DND-41 (cell line): ENCODE measurements at regions not wholly inside any gene's neighbourhood (a gene's known extent, or its start where the extent isn't known, plus 50 kb on each side); places are given as distances from the start of the nearest gene placed in this dataset.

Experiments
- ATAC-seq: fragments of 200-7000 bp; cut with Tn5 transposase; 3 replicates; pipeline ENCODE4 v1.9.1; 2021; ENCODE audit warnings: low read depth; ENCODE audit not compliant: insufficient read depth
- DNase-seq: peaks from one replicate; pipeline ENCODE4 v3.0.0-alpha.2; 2020
- H2AFZ ChIP-seq: 2 replicates; pipeline ENCODE4 v1.6.0; 2012; ENCODE audit warnings: low read depth, low read length
- H3K27ac ChIP-seq: 2 replicates; pipeline ENCODE4 v1.5.1; 2012; ENCODE audit warnings: low read length, inconsistent platforms
- H3K27me3 ChIP-seq: fragments of 200-600 bp; sonication (generic); 2 replicates; pipeline ENCODE4 v1.6.0; 2012; ENCODE audit warnings: low read length, mild to moderate bottlenecking, inconsistent platforms; ENCODE audit not compliant: insufficient read depth, poor library complexity
- H3K36me3 ChIP-seq: 2 replicates; pipeline ENCODE4 v1.5.1; 2012; ENCODE audit warnings: low read length, inconsistent platforms; ENCODE audit not compliant: insufficient read depth
- H3K4me1 ChIP-seq: 2 replicates; pipeline ENCODE4 v1.5.1; 2012; ENCODE audit warnings: mild to moderate bottlenecking, low read length; ENCODE audit not compliant: insufficient read depth
- H3K4me2 ChIP-seq: 2 replicates; pipeline ENCODE4 v1.6.0; 2012; ENCODE audit warnings: mild to moderate bottlenecking, moderate library complexity, low read length, inconsistent platforms; ENCODE audit not compliant: insufficient read depth
- H3K4me3 ChIP-seq, 2 experiments: fragments of 200-600 bp in 1 of 2; shearing (Covaris generic) in 1 of 2; 2 replicates each; pipeline ENCODE4 v1.5.1; 2012 to 2016; ENCODE audit warnings: inconsistent platforms in 2 of 2, low read length in 2 of 2, mild to moderate bottlenecking in 2 of 2, low read depth in 1 of 2, moderate library complexity in 1 of 2
- H3K79me2 ChIP-seq: 2 replicates; pipeline ENCODE4 v1.6.0; 2012; ENCODE audit warnings: low read length, inconsistent platforms; ENCODE audit not compliant: insufficient read depth
- H3K9ac ChIP-seq: 2 replicates; pipeline ENCODE4 v1.6.0; 2012; ENCODE audit warnings: low read depth, mild to moderate bottlenecking, inconsistent platforms, low read length, moderate library complexity
- H3K9me3 ChIP-seq: 2 replicates; pipeline ENCODE4 v1.5.1; 2012; ENCODE audit warnings: low read length, moderate library complexity, mild to moderate bottlenecking, inconsistent platforms; ENCODE audit not compliant: insufficient read depth, severe bottlenecking
- H4K20me1 ChIP-seq: 2 replicates; pipeline ENCODE4 v1.6.0; 2012; ENCODE audit warnings: low read length; ENCODE audit not compliant: insufficient read depth
- EZH2 ChIP-seq: IDR thresholded peaks from 3 replicates; pipeline ENCODE4 v1.6.1; 2012; ENCODE audit warnings: borderline replicate concordance, low read depth, mild to moderate bottlenecking, moderate library complexity, low read length, inconsistent platforms; ENCODE audit not compliant: severe bottlenecking
- TF ChIP-seq, protein P1 (sequence below): IDR thresholded peaks from 2 replicates; pipeline ENCODE4 v1.5.1; 2012; ENCODE audit warnings: borderline replicate concordance, low read length, moderate library complexity, mild to moderate bottlenecking; ENCODE audit not compliant: poor library complexity, severe bottlenecking; ENCODE audit errors: extremely low read depth

DNA sequence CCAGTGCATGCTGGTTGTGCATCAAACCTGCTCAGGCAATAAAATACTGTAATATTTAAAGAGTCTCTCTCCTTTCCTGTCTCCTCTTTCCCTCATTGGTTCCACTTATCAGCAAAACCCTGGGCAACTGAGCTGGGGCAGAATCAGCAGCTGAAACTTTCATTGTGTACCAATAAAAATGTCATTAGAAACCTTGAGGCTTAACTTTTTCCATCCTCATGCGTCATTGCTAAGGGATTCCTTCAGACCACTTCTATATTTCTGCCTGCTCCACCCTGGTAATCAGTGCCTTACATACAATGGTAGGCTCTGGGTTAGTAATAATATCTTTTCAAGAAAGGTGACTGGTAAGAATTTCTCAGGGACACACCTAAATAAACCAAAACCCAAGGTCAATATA, 880.3 kb downstream of the RPA4 start:
- Histone ChIP-seq H3K79me2 (no peaks in the 10 kb centered on the region), H3K4me3 (no peak overlapping the region), H3K4me2 (no peak overlapping the region), H4K20me1 (no peaks in the 10 kb centered on the region), H2AFZ (no peak overlapping the region), H3K9me3 (no peaks in the 10 kb centered on the region), H3K27me3 (no peaks in the 10 kb centered on the region), H3K4me1 (no peaks in the 10 kb centered on the region), H3K36me3 (no peaks in the 10 kb centered on the region), H3K9ac (no peak overlapping the region), H3K27ac (no peak overlapping the region)
- no peak for ATAC-seq
- no peak for DNase-seq
- TF ChIP-seq EZH2: no peak
- TF ChIP-seq, protein P1, sequence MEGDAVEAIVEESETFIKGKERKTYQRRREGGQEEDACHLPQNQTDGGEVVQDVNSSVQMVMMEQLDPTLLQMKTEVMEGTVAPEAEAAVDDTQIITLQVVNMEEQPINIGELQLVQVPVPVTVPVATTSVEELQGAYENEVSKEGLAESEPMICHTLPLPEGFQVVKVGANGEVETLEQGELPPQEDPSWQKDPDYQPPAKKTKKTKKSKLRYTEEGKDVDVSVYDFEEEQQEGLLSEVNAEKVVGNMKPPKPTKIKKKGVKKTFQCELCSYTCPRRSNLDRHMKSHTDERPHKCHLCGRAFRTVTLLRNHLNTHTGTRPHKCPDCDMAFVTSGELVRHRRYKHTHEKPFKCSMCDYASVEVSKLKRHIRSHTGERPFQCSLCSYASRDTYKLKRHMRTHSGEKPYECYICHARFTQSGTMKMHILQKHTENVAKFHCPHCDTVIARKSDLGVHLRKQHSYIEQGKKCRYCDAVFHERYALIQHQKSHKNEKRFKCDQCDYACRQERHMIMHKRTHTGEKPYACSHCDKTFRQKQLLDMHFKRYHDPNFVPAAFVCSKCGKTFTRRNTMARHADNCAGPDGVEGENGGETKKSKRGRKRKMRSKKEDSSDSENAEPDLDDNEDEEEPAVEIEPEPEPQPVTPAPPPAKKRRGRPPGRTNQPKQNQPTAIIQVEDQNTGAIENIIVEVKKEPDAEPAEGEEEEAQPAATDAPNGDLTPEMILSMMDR: no peak

GRCh38 chrX:97766501-97767095, 882.9 kb downstream of the RPA4 start:
- Histone ChIP-seq H3K4me1 (no peaks in the 10 kb centered on the region), H3K9me3 (no peaks in the 10 kb centered on the region), H3K36me3 (no peaks in the 10 kb centered on the region), H2AFZ (no peak overlapping the region), H3K27me3 (no peaks in the 10 kb centered on the region), H3K4me3 (no peak overlapping the region), H4K20me1 (no peaks in the 10 kb centered on the region), H3K79me2 (no peaks in the 10 kb centered on the region), H3K9ac (no peak overlapping the region), H3K27ac (no peak overlapping the region), H3K4me2 (no peak overlapping the region)
- ATAC-seq (no peak), DNase-seq (no peak)
- TF ChIP-seq, protein P1: no peak
- TF ChIP-seq EZH2: no peak

GRCh38 chrX:97787311-97787710, 903.6 kb downstream of the RPA4 start:
- Histone ChIP-seq H2AFZ (no peak overlapping the region), H3K9me3 (no peaks in the 10 kb centered on the region), H3K4me3 (no peak overlapping the region), H4K20me1 (no peaks in the 10 kb centered on the region), H3K36me3 (no peaks in the 10 kb centered on the region), H3K27me3 (no peaks in the 10 kb centered on the region), H3K27ac (no peak overlapping the region), H3K4me2 (no peak overlapping the region), H3K79me2 (no peaks in the 10 kb centered on the region), H3K9ac (no peak overlapping the region), H3K4me1 (no peaks in the 10 kb centered on the region)
- ATAC-seq (no peak), DNase-seq (no peak)
- TF ChIP-seq EZH2: no peak
- TF ChIP-seq, protein P1: no peak
